Osteoblast (primary cell): ENCODE measurements at regions not wholly inside any gene's neighbourhood (a gene's known extent, or its start where the extent isn't known, plus 50 kb on each side); places are given as distances from the start of the nearest gene placed in this dataset.

Experiments used
- DNase-seq: peaks from one replicate; pipeline ENCODE4 v3.0.0; 2011; ENCODE audit warnings: low spot score, mixed read lengths; ENCODE audit not compliant: insufficient read length; ENCODE audit errors: missing footprints
- H2AFZ ChIP-seq: 2 replicates; pipeline ENCODE4 v1.6.0; 2011; ENCODE audit warnings: mild to moderate bottlenecking, low read length
- H3K27ac ChIP-seq: 2 replicates; pipeline ENCODE4 v1.5.1; 2011; ENCODE audit warnings: mild to moderate bottlenecking, low read depth, low read length, moderate library complexity
- H3K27me3 ChIP-seq: 2 replicates; pipeline ENCODE4 v1.6.0; 2012; ENCODE audit warnings: mild to moderate bottlenecking, control low read depth, inconsistent platforms, low read length, moderate library complexity; ENCODE audit not compliant: insufficient read depth
- H3K36me3 ChIP-seq: 2 replicates; pipeline ENCODE4 v1.5.1; 2011; ENCODE audit warnings: mild to moderate bottlenecking, low read length, control low read depth, moderate library complexity; ENCODE audit not compliant: insufficient read depth
- H3K4me1 ChIP-seq: 2 replicates; pipeline ENCODE4 v1.5.1; 2011; ENCODE audit warnings: mild to moderate bottlenecking, low read length, control low read depth, moderate library complexity; ENCODE audit not compliant: insufficient read depth
- H3K4me2 ChIP-seq: 2 replicates; pipeline ENCODE4 v1.6.0; 2011; ENCODE audit warnings: mild to moderate bottlenecking, low read length; ENCODE audit not compliant: insufficient read depth
- H3K4me3 ChIP-seq: fragments of 200-600 bp; sonication (generic); 3 replicates; pipeline ENCODE4 v1.5.1; 2012; ENCODE audit warnings: mild to moderate bottlenecking, low read length, inconsistent platforms; ENCODE audit not compliant: insufficient read depth
- H3K79me2 ChIP-seq: 2 replicates; pipeline ENCODE4 v1.6.0; 2012; ENCODE audit warnings: mild to moderate bottlenecking, low read length, control low read depth, inconsistent platforms; ENCODE audit not compliant: insufficient read depth
- H3K9me3 ChIP-seq: 2 replicates; pipeline ENCODE4 v1.5.1; 2011; ENCODE audit warnings: low read depth, low read length, control low read depth
- H4K20me1 ChIP-seq: 2 replicates; pipeline ENCODE4 v1.6.0; 2012; ENCODE audit warnings: mild to moderate bottlenecking, low read length, control low read depth; ENCODE audit not compliant: insufficient read depth
- CTCF ChIP-seq: IDR thresholded peaks from 2 replicates; pipeline ENCODE4 v1.5.1; 2011; ENCODE audit warnings: mild to moderate bottlenecking, low read depth, low read length, moderate library complexity; ENCODE audit errors: extremely low read depth

- Histone ChIP-seq H3K36me3 (no peaks in the 10 kb centered on the region), H3K27me3 (no peaks in the 10 kb centered on the region), H3K9me3 (peaks cover 3% of the 10 kb centered on the region), H3K4me3 (no peak overlapping the region), H3K27ac (no peak overlapping the region), H3K4me1 (no peaks in the 10 kb centered on the region), H2AFZ (no peak overlapping the region), H4K20me1 (no peaks in the 10 kb centered on the region), H3K4me2 (no peak overlapping the region), H3K79me2 (no peaks in the 10 kb centered on the region)
- no peak for DNase-seq
- no peak for TF ChIP-seq CTCF
These were observed 883.1 kb upstream of the KLHL29 start for GRCh38 chr2:22501851-22502250.

GRCh38 chr2:22513563-22513962 is 871.4 kb upstream of the KLHL29 start:
- no peak overlapping the region for H2AFZ ChIP-seq
- no peaks in the 10 kb centered on the region for H4K20me1 ChIP-seq
- H3K27ac ChIP-seq, result no peak overlapping the region
- no peaks in the 10 kb centered on the region for H3K4me1 ChIP-seq
- no peaks in the 10 kb centered on the region for H3K36me3 ChIP-seq
- H3K27me3 ChIP-seq, result no peaks in the 10 kb centered on the region
- no peak overlapping the region for H3K4me2 ChIP-seq
- no peak for TF ChIP-seq CTCF
- no peaks in the 10 kb centered on the region for H3K79me2 ChIP-seq
- H3K9me3 ChIP-seq, result no peaks in the 10 kb centered on the region
- no peak overlapping the region for H3K4me3 ChIP-seq
- no peak for DNase-seq

GRCh38 chr2:22517141-22517540 is 867.8 kb upstream of the KLHL29 start:
- Histone ChIP-seq H3K36me3 (no peaks in the 10 kb centered on the region), H4K20me1 (no peaks in the 10 kb centered on the region), H2AFZ (no peak overlapping the region), H3K4me2 (no peak overlapping the region), H3K27ac (no peak overlapping the region), H3K4me1 (no peaks in the 10 kb centered on the region), H3K9me3 (peaks cover 3% of the 10 kb centered on the region), H3K79me2 (no peaks in the 10 kb centered on the region), H3K27me3 (no peaks in the 10 kb centered on the region), H3K4me3 (no peak overlapping the region)
- TF ChIP-seq CTCF, result no peak
- DNase-seq, result no peak

GRCh38 chr2:22518641-22519040 is 866.3 kb upstream of the KLHL29 start:
- no peaks in the 10 kb centered on the region for H3K36me3 ChIP-seq
- peaks cover 3% of the 10 kb centered on the region for H3K9me3 ChIP-seq
- no peaks in the 10 kb centered on the region for H4K20me1 ChIP-seq
- no peak for DNase-seq
- H3K4me2 ChIP-seq, result no peak overlapping the region
- no peaks in the 10 kb centered on the region for H3K79me2 ChIP-seq
- no peak overlapping the region for H2AFZ ChIP-seq
- H3K4me3 ChIP-seq, result no peak overlapping the region
- H3K27ac ChIP-seq, result no peak overlapping the region
- no peaks in the 10 kb centered on the region for H3K4me1 ChIP-seq
- H3K27me3 ChIP-seq, result no peaks in the 10 kb centered on the region
- TF ChIP-seq CTCF, result no peak
